GM20000 (cell line): ENCODE measurements at regions not wholly inside any gene's neighbourhood (a gene's known extent, or its start where the extent isn't known, plus 50 kb on each side); places are given as distances from the start of the nearest gene placed in this dataset.
"Not testable (repeated sequence)": the region's sequence is repeated elsewhere in the genome, so short reads cannot be mapped to it uniquely, and the experiment has no call there.

Source experiments
- DNase-seq: peaks from one replicate; pipeline ENCODE4 v3.0.0; 2012; ENCODE audit warnings: low spot score
- CTCF ChIP-seq: IDR thresholded peaks from 2 replicates; pipeline ENCODE4 v1.5.1; 2012; ENCODE audit warnings: mild to moderate bottlenecking, control low read depth; ENCODE audit errors: extremely low read depth, missing control alignments

GRCh38 chr9:42656789-42657188 is 473.3 kb downstream of the SPATA31A6 start:
- not testable (repeated sequence) for DNase-seq

- DNase-seq, result not testable (repeated sequence)
These were observed 474.0 kb downstream of the SPATA31A6 start for GRCh38 chr9:42657496-42657895.

DNA sequence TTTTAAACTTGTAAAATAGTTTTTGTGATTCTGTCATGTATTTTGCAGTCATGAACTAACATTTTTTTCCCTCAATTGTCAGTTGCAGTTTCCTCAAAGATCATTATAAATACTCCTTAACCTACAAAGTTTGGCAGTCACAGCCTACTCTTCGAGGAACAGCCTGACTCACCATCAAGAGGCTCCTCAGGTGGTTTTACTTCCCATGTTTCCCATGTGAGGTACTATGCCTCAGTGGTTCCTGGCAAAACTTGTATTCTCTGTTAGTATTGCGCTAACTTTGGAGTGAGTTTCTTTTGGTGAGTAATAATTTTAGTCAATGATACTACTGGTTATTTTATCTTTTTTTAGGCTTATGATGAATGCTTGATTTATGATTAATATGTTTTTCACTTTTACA is 513.7 kb downstream of the SPATA31A6 start:
- DNase-seq, result not testable (repeated sequence)

GRCh38 chr9:42702890-42703289 is 519.4 kb downstream of the SPATA31A6 start:
- not testable (repeated sequence) for DNase-seq

DNA sequence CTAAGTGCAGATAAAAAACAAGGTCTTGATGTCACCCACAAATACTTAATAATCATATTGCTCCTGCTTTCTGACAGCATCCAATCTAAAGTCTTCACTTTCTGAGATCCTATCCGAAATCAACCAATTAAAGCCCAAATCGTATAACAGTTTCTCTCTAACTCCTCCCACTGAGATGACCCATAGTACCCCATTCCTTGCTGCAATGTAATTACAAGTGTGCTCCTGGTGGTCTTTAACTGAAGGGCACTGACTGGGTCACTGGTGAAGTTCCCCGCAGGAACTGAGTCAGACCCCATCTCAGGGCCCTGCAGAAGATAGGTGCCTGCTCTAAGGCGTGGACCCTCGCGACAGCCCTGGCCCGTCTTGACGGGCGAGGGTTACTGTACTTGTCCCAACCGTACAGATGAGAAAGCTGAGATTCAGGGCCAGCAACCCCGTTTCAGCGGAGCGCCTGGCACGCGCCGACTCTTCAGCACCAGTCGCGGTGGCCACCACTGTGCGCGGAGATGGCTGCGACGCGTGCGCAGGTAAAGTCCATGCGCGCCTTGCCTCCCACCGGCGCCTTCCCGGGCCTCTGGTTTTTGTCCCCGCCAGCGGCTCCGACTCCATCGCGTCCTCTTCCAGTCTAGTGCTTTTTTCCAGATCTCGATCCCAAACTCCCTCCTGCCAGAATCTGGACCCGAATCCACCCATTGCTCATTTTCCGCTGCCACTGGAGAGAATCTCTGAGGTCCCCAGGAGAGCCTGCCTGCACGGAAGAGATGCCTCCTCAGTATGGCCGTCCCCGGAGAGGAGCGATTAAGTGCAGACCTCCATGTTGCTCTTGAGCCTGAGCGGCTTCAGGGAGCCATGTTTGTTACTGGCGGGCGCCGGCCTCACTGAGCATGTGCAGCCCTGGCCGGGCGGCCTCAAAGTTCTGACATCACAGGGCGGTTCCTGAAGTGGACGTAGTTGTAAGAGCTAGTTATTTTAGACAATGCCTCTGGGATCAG is 541.7 kb downstream of the SPATA31A6 start:
- DNase-seq, result not testable (repeated sequence)

DNA sequence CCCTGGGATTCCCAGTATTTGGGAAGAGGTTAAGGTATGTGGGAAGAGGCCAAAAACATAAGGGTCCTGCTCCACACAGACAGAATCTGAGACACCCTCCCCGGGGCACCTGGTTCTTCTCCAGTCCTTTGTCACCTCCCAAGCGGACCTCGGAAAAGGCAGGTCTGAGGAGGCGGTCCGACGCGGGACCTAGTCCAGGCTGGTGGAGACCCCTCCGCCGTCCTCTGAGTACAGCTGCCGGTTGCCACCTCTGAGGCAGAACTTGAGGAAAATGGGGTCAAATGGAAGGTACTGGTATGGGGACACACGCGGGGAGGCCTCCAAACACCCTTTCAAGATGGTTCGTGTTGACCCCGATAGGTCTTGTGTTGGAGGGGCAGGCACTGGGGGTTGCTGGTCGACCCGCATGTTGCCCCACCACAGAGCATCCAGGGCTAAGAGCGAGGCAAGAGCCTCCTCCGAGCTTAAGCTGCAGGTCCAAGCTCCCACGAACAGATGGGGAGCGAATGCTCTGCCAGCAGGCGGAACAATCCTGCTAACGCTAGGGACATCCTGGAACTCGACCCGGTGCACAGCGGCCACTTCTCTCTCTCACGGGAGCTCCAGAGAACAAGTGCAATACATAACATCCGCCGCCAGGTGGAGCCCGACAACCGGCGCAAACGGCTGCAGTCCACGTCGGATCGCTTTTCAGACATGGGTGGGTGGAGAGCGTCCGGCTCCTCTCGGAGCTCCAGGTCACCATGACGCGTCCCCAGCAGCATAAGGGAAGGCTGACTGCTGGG is 559.8 kb downstream of the SPATA31A6 start:
- peak; percentile 72 for TF ChIP-seq CTCF
- peak; percentile 75 for DNase-seq

DNA sequence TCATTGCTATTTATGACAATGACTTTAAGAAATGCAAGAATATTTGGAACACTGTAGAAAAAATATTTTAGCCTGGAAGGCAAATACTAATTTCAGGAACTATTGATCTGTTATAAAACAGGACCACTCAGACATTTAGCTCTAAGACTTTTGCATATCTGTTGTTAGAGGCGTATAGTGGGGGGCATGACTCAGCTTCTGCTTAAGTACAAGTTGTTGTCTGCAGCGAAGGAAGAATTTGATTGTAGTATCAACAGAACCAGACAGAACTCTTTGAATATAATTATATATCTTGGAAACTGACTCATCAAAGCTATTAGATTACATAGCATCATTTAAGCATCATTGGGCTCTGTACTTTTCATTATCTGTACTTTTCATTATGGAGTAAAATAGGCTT is 573.8 kb downstream of the SPATA31A6 start:
- not testable (repeated sequence) for DNase-seq

DNA sequence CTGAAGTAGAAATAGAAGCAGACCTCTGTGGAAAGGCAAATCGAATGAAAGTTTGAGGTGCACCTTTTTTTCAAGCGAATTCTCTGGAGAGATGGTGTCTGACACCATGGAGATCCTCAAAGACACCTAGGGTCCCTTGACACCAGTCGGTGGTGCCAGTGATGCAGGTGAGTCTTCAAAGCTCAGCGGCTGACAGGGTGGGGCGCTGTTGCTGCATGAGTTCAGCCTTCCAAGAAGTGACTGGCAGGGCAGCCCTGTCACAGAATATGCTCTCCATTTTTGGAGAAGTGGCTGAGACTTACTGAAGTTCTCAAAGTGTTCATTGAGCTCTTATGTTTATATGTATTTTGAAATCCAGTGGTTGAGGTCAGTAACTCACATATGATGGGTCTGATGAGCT is 575.9 kb downstream of the SPATA31A6 start:
- DNase-seq, result not testable (repeated sequence)

DNA sequence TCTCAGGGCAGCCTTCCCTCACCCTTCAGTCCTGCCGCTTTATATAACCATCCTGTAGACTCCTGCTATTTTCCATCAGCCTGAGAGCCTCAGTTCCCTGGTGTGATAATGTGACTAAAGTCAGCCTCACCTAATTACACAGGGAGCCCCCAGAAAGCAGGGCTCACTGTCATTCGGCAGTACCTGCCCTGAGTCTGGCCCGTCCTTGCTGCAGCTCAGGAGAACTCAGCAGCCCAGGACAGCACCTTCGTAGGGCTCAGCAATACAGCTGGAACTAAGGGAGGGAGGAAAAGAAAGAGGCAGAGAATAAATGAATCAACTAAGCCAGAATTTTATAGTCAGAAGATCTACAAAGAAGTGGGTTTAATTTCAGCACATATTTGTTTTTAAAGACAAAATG is 598.7 kb downstream of the SPATA31A6 start:
- DNase-seq, result not testable (repeated sequence)

DNA sequence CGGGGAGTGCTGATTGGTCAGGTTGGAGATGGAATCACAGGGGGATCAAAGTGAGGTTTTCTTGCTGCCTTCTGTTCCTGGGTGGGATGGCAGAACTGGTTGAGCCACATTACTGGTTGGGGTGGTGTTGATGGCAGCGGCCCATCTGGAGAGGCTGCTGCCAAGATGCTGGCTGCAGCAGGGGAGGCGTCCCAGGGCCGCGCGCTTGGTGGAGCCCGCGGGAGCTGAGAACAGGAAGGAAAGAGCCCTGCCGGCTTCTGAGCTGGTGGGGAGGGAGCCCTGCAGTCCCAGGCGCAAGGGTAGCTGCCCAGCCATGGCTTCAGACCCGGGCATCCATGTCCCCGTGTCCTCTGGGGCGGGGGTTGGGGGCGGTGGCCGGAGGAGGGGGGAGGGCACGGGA is 609.3 kb downstream of the SPATA31A6 start:
- DNase-seq, result not testable (repeated sequence)

GRCh38 chr9:42798571-42798970 is 615.1 kb downstream of the SPATA31A6 start:
- DNase-seq, result not testable (repeated sequence)

GRCh38 chr9:42802716-42803115 is 619.3 kb downstream of the SPATA31A6 start:
- DNase-seq, result not testable (repeated sequence)

- DNase-seq, result not testable (repeated sequence)
These were observed 623.2 kb downstream of the SPATA31A6 start for GRCh38 chr9:42806674-42807073.

- not testable (repeated sequence) for DNase-seq
These were observed 638.0 kb downstream of the SPATA31A6 start for GRCh38 chr9:42821468-42821867.

DNA sequence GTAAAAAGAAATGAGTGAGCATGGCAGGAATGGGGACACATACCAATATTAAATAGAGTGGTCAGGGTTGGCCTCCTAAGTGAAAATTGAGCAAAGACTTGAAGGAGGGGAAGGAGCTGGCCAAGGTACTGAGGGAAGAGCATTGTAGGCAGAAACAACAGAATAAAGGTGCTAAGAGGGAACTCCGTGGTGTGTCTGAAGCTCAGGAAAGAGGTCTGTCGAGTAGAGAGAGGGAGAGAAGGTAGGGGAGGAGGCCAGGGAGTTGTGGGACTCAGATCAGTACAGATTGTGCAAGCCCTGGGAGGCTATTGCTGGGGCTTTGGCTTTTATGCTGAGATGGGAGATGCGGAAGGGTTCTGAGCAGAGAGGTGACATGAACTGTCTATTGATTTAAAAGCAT is 664.7 kb downstream of the SPATA31A6 start:
- DNase-seq, result not testable (repeated sequence)

DNA sequence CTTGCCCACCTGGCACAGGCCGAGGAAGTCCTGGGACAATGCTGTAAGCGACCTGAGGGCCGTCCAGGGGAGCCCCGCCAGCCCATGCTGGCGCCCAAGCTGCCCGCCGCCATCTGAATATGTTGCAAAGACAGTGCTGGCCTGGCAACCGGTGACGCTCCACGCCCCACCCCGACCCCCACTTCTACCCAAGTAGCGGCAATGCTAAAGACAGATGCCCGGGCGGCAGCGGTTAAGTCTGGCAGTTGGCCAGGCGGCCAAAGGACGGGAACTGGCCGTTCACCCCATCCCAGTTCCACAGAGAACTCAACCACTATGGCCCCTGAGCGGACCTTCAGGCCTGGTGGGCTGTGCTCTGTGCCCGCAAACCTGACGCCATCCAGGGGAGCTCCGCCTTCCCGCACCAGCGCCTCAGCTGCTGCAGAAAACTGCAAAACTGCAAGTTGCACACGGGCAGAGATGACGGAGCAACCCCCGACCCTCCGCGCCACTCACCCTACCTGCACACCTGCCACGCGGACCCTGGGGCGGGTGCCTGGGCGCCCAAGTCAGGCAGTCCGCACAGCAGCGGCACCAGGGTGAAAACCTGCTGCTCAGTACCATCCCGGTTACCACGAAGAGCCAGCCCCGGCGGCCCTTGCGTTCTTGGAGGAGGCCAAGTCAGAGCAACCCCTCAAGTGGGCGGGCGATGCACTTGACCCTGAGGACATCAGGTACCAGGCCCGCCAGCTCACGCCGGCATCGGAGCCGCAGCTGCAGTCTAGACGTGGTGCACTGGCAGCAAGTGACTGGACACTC is 667.6 kb downstream of the SPATA31A6 start:
- not testable (repeated sequence) for DNase-seq

DNA sequence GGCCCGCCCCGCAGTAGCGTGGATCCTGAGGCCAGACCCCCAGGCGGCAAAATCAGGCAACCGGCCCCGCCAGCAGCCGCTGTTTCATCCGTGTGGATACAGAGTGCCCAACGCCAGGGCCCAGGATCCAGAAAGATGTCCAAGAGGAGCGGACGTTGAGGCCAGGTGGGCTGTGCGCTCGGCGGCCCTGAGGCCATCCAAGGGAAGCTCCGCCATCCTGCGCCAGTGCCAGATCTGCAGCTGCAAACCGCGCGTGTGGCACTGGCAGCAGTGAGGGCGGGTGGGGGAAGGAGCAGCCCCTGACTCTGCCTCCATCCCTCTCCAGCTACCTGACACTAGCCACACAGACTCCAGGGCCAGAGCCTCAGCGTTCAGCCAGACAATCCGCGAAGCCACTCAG is 668.2 kb downstream of the SPATA31A6 start:
- DNase-seq, result not testable (repeated sequence)

DNA sequence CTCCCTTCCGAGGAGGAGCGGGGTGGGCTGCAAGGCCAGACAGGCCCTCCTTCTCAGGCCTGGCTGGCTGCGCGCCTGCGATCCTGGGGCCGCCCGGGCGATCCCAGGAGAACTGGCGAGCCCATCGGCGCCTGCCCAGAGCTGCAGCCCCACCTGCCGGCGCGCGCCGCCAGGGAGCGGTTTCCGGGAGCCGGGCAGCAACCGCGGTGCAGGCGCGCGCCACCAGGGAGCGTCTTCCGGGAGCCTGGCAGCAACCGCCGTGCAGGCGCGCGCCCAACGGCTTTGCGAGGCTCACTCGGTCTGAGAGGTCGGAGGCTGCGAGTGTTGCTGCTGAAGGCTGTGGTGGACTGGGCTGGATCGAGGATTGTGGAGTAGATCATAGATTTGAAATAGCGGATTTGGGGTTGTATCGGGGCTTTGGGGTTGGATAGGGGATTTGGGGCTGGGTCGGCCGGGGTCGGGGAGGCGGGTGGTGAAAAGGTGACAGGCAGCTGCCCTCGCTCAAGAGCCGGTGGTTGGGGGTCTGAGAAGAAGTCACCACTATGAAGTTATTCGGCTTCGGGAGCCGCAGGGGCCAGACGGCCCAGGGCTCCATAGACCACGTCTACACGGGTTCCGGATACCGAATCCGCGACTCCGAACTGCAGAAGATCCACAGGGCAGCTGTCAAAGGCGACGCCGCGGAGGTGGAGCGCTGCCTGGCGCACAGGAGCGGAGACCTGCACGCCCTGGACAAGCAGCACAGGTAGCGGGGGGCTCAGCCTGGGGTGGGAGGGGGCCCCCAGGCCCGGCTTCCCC is 668.9 kb downstream of the SPATA31A6 start:
- DNase-seq, result peak; percentile 3

DNA sequence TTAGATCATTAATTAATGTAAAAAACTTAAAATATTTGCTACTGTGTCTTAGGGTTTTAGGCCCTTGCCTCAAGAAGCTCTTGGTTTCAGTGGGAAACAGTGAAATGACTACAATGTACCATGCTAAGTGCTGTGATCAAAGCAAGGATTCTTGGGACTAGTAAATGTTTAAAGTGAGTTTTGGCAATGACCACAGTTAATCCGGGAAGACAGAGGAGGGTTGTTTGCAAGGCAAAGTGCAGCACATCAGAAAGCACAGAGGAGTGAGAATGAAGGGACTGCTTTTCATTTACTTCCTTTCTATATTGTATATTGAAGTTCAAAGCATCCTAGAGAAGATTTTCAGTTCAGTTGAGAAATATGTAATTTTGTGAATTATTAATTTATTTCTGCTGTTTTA is 676.7 kb downstream of the SPATA31A6 start:
- DNase-seq, result not testable (repeated sequence)
